Fibroblast of mammary gland (primary cell): ENCODE measurements at regions not wholly inside any gene's neighbourhood (a gene's known extent, or its start where the extent isn't known, plus 50 kb on each side); places are given as distances from the start of the nearest gene placed in this dataset.

Experiments used
- DNase-seq: peaks from one replicate; pipeline ENCODE4 v3.0.0-alpha.2; 2010; ENCODE audit warnings: low read depth
- H3K4me3 ChIP-seq: 2 replicates; pipeline ENCODE4 v1.5.1; 2011; ENCODE audit warnings: low read depth, mild to moderate bottlenecking, low read length, moderate library complexity; ENCODE audit not compliant: control insufficient read depth
- TF ChIP-seq, protein P1 (sequence below): conservative IDR thresholded peaks from 2 replicates; pipeline ENCODE4 v1.5.1; 2011; ENCODE audit warnings: low read depth, low read length, inconsistent platforms; ENCODE audit not compliant: control insufficient read depth, insufficient read depth

DNA sequence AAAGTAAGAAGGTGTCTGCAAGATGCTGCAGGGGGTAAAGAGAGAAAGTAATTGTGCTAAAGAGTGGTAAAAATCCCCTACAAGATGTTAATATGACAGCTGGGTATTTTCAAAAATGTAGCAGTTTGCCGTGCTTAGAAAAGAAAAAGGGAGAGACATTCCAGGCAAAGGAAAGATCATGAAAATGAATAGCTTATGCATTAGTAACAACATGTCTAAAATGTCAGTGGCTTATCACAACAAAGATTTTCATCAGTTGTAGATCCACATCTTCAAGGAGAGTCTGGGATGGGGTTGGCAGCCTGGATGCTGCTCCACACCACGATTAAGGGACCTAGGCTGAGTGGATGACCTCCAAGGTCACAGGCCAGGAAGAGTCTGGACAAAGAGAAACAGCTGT, 920.9 kb downstream of the GRID1 start:
- no peak overlapping the region for H3K4me3 ChIP-seq
- no peak for DNase-seq
- TF ChIP-seq, protein P1, sequence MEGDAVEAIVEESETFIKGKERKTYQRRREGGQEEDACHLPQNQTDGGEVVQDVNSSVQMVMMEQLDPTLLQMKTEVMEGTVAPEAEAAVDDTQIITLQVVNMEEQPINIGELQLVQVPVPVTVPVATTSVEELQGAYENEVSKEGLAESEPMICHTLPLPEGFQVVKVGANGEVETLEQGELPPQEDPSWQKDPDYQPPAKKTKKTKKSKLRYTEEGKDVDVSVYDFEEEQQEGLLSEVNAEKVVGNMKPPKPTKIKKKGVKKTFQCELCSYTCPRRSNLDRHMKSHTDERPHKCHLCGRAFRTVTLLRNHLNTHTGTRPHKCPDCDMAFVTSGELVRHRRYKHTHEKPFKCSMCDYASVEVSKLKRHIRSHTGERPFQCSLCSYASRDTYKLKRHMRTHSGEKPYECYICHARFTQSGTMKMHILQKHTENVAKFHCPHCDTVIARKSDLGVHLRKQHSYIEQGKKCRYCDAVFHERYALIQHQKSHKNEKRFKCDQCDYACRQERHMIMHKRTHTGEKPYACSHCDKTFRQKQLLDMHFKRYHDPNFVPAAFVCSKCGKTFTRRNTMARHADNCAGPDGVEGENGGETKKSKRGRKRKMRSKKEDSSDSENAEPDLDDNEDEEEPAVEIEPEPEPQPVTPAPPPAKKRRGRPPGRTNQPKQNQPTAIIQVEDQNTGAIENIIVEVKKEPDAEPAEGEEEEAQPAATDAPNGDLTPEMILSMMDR = no peak

DNA sequence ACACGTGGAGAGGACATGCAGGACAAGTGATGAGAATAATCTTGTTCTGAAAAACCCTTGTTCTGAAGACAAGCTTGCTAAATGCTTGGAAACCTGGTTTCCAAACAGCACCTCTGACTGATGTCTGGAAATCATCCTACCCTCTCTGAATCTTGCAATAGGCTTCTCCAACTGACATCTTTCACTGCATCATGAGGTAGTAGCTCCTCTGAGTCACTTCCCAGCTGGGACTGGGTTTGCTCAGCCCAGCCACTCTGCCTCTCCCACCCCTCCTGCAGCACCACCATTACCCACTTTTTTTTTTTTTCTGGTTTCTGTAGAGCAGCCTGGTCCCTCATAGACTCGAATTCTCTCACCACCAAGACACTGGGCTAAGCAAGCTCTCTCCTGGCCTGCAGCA, 919.8 kb downstream of the GRID1 start:
- DNase-seq = no peak
- no peak overlapping the region for H3K4me3 ChIP-seq
- TF ChIP-seq, protein P1 = no peak

DNA sequence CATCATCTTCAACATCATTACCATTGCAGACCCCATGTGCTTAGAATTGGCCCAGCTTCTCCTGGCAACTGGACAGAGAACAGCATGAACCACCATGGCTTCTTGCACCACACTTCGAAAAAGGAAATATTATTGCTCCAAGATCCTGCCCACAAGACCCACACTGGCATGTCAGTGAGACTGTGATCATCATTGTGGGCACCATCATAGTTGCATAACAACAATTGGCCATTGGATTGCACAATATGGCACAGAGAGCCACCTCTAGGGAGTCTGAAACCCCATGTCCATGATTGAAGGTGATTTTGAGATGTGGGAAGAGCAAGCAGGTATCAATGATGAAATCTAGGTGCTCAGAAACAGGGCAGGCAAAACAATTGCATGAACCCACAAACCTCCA, 918.9 kb downstream of the GRID1 start:
- TF ChIP-seq, protein P1 = no peak
- no peak for DNase-seq
- no peak overlapping the region for H3K4me3 ChIP-seq

DNA sequence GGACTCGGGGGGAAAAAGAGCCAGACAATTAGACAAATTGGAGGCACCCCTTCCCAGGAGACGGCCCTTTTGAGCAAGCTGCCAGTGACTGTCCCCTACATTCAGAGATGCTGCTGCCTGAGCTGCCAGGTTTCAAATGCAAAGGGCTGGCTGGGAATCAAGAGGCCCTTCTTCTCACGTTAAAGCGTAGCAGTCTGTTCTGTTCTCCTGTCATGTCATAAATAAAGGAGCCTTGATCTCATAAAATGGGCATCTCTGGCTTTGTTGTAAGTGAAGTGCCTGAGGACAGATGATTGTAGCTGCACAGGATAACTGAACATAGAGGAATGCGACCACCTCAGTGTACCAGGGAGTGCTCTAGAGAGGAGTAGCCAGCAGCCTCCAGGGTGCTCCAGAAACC, 917.9 kb downstream of the GRID1 start:
- H3K4me3 ChIP-seq = no peak overlapping the region
- TF ChIP-seq, protein P1 = no peak
- DNase-seq = no peak

DNA sequence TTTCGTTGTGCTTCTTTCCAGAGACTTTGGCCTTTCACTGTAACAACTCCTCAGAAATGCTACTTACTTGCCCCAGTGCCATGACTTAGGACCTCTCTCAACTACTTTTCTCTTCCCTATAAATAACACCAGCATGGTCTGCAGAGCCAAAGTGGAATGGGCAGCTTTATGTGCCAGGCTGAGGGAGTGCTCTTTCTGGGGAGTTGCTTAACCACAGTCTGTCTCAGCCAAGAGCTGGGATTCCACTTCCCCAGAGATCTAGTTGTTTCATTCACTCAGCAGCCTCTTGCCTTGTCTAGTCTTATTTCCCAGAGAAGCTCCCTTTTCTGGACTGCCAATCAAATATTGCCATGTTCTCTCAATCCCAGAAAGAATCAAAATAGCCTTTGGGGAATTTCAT, 912.2 kb downstream of the GRID1 start:
- DNase-seq = no peak
- no peak overlapping the region for H3K4me3 ChIP-seq
- TF ChIP-seq, protein P1 = no peak

DNA sequence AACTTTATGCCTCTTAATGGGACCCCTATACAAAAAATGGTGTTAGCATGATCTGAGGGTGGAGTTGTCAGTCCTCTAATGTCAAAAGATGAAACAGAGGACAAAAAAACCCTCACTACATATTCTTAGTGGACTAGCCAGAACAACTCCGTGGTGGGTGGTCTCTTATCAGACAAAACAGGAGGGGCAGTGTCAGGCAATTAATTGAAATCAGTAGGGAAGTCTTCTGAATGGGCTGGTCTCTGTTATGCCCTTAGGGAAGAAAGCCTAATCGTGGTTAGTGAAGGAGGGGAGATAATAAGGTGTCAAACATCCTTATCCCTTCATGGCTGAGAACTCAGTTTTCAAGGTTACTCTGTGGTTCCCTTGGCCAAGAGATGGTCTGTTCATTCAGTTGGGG, 909.4 kb downstream of the GRID1 start:
- TF ChIP-seq, protein P1 = no peak
- DNase-seq = no peak
- no peak overlapping the region for H3K4me3 ChIP-seq

DNA sequence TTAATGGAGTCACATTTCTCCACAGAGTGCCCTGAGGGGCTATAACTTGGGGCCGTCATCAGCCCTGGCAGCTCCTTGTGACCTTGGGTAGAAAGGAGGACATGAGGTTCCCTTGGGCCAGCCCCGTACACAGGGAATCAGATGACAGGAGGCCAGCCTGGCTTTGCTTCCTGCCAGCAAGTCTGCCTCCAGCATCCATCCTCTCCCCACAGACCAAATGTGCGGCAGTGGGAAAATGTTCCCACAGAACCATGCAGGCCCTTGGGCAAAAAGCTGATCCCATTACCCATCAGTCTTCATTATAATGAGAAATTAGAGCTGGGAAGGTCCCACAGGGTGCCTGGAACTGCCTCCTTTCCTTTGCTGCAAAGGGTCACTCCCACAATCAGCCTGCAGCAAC, 908.3 kb downstream of the GRID1 start:
- no peak for DNase-seq
- no peak overlapping the region for H3K4me3 ChIP-seq
- TF ChIP-seq, protein P1 = no peak
